HepG2 (cell line): ENCODE measurements at regions not wholly inside any gene's neighbourhood (a gene's known extent, or its start where the extent isn't known, plus 50 kb on each side); places are given as distances from the start of the nearest gene placed in this dataset.

ENCODE experiments used
- ATAC-seq: fragments of 200-7000 bp; cut with Tn5 transposase; 3 replicates; pipeline ENCODE4 v1.9.1; 2020; ENCODE audit warnings: mild to moderate bottlenecking, moderate library complexity
- BruUV-seq: library from RNA; stranded (reverse); fragments of 400-500 nt; replicated peaks from 2 replicates; lab custom pipeline; 2021; lab: Mats Ljungman, UMichigan
- CTCF ChIA-PET: fragments of 300-600 bp; formaldehyde crosslinking; extraction: SDS; loops from one replicate; lab custom pipeline; 2021; ENCODE audit warnings: low total read pairs, inconsistent platforms, low intra/inter-chr PET ratio; lab: Yijun Ruan, JAX
- POLR2A ChIA-PET: fragments of 350-600 bp; sonication (Branson Sonifier 250); formaldehyde crosslinking; loops from one replicate; lab custom pipeline; 2020; ENCODE audit warnings: antibody characterized with exemption, inconsistent platforms; lab: Yijun Ruan, JAX
- DNase-seq: peaks from one replicate; pipeline ENCODE4 v3.0.0-alpha.2; 2015; ENCODE audit warnings: low spot score
- FAIRE-seq: peaks from 3 replicates; lab custom pipeline; 2011; peaks lifted over from hg19 to GRCh38; lab: Jason Lieb, UNC
- H2AFZ ChIP-seq: one replicate; pipeline ENCODE4 v1.6.1; 2011; ENCODE audit warnings: low read length, inconsistent platforms
- H3K27ac ChIP-seq: fragments of 300-600 bp; 3 replicates; pipeline ENCODE4 v1.8.0; 2011; ENCODE audit warnings: mixed run types, mild to moderate bottlenecking, mixed read lengths, low read length, inconsistent platforms; ENCODE audit not compliant: insufficient read depth; ENCODE audit errors: extremely low read length
- H3K27me3 ChIP-seq, 2 experiments: fragments of 200-600 bp in 1 of 2; 2 replicates in 1 of 2; 3 replicates in 1 of 2; pipeline versions ENCODE4 v1.6.0 to v1.8.0; 2011; ENCODE audit warnings: low read length in 2 of 2, mild to moderate bottlenecking in 2 of 2, moderate library complexity in 2 of 2, inconsistent platforms in 1 of 2; ENCODE audit not compliant: insufficient read depth in 2 of 2, control insufficient read depth in 1 of 2
- H3K36me3 ChIP-seq, 2 experiments: fragments of 200-600 bp in 1 of 2; replicated peaks in 1 of 2; 2 replicates in 1 of 2; 3 replicates in 1 of 2; pipeline versions ENCODE4 v1.5.1 to v1.8.0; 2011; ENCODE audit warnings: low read length in 2 of 2, inconsistent platforms in 1 of 2; ENCODE audit not compliant: insufficient read depth in 2 of 2, control insufficient read depth in 1 of 2
- H3K4me1 ChIP-seq: 2 replicates; pipeline ENCODE4 v1.5.1; 2012; ENCODE audit warnings: low read length, inconsistent platforms; ENCODE audit not compliant: insufficient read depth
- H3K4me2 ChIP-seq: 2 replicates; pipeline ENCODE4 v1.6.0; 2011; ENCODE audit warnings: low read depth, low read length, inconsistent platforms
- H3K4me3 ChIP-seq, 3 experiments: fragments of 200-600 bp in 1 of 3; sonication (generic), shearing (Covaris generic) in 1 of 3; replicated peaks in 1 of 3; 2 replicates each; pipeline ENCODE4 v1.5.1; 2011 to 2016; ENCODE audit warnings: low read length in 3 of 3, inconsistent platforms in 2 of 3, low read depth in 2 of 3, mild to moderate bottlenecking in 2 of 3, control low read depth in 1 of 3, mixed read lengths in 1 of 3; ENCODE audit not compliant: insufficient read depth in 1 of 3
- H3K79me2 ChIP-seq: one replicate; pipeline ENCODE4 v1.6.1; 2011; ENCODE audit warnings: low read length, inconsistent platforms; ENCODE audit not compliant: insufficient read depth
- H3K9ac ChIP-seq: 2 replicates; pipeline ENCODE4 v1.6.0; 2011; ENCODE audit warnings: mild to moderate bottlenecking, low read depth, low read length, inconsistent platforms; ENCODE audit not compliant: insufficient read depth
- H3K9me3 ChIP-seq: 2 replicates; pipeline ENCODE4 v1.5.1; 2012; ENCODE audit warnings: mild to moderate bottlenecking, low read length
- H4K20me1 ChIP-seq: 2 replicates; pipeline ENCODE4 v1.6.0; 2011; ENCODE audit warnings: inconsistent platforms, mild to moderate bottlenecking, low read length, moderate library complexity; ENCODE audit not compliant: insufficient read depth
- HDAC2 ChIP-seq: sonication (generic); formaldehyde crosslinking; IDR thresholded peaks from 2 replicates; pipeline ENCODE4 v1.4.0; 2020; ENCODE audit warnings: missing genetic modification reagents
- MAF1 ChIP-seq: sonication (generic); formaldehyde crosslinking; IDR thresholded peaks from 2 replicates; pipeline ENCODE4 v1.5.0; 2020; ENCODE audit warnings: missing genetic modification reagents, borderline replicate concordance
- RBAK ChIP-seq: sonication (generic); formaldehyde crosslinking; IDR thresholded peaks from 2 replicates; pipeline ENCODE4 v1.5.1; 2020; ENCODE audit warnings: mild to moderate bottlenecking, missing genetic modification reagents
- RNF219 ChIP-seq: sonication (generic); formaldehyde crosslinking; IDR thresholded peaks from 2 replicates; pipeline ENCODE4 v1.5.0; 2020; ENCODE audit warnings: mild to moderate bottlenecking, missing genetic modification reagents
- SNRNP70 ChIP-seq: fragments of 200-400 bp; formaldehyde crosslinking; IDR thresholded peaks from 2 replicates; pipeline ENCODE4 v1.6.1; 2017; ENCODE audit warnings: mild to moderate bottlenecking, low read depth, low read length, moderate library complexity
- STAT5B ChIP-seq: sonication (generic); formaldehyde crosslinking; IDR thresholded peaks from 2 replicates; pipeline ENCODE4 v1.4.0; 2020; ENCODE audit warnings: missing genetic modification reagents
- XBP1 ChIP-seq: sonication (generic); formaldehyde crosslinking; IDR thresholded peaks from 2 replicates; pipeline ENCODE4 v1.5.0; 2020; ENCODE audit warnings: missing genetic modification reagents
- ZBTB8A ChIP-seq: sonication (generic); formaldehyde crosslinking; IDR thresholded peaks from 2 replicates; pipeline ENCODE4 v1.4.0; 2020; ENCODE audit warnings: mild to moderate bottlenecking, low read depth, missing genetic modification reagents, borderline replicate concordance
- ZNF33A ChIP-seq: sonication (generic); formaldehyde crosslinking; IDR thresholded peaks from 2 replicates; pipeline ENCODE4 v1.5.1; 2020; ENCODE audit warnings: missing genetic modification reagents, mild to moderate bottlenecking, moderate library complexity, borderline replicate concordance
- ZNF33B ChIP-seq: sonication (generic); formaldehyde crosslinking; IDR thresholded peaks from 2 replicates; pipeline ENCODE4 v1.5.1; 2020; ENCODE audit warnings: mild to moderate bottlenecking, missing genetic modification reagents
- ZNF367 ChIP-seq: sonication (generic); formaldehyde crosslinking; IDR thresholded peaks from 2 replicates; pipeline ENCODE4 v1.4.0; 2020; ENCODE audit warnings: missing genetic modification reagents, borderline replicate concordance
- ZNF543 ChIP-seq: sonication (generic); formaldehyde crosslinking; IDR thresholded peaks from 2 replicates; pipeline ENCODE4 v1.4.0; 2020; ENCODE audit warnings: mild to moderate bottlenecking, missing genetic modification reagents
- ZNF550 ChIP-seq: sonication (generic); formaldehyde crosslinking; IDR thresholded peaks from 2 replicates; pipeline ENCODE4 v1.4.0; 2020; ENCODE audit warnings: mild to moderate bottlenecking, missing genetic modification reagents, borderline replicate concordance
- ZNF788 ChIP-seq: sonication (generic); formaldehyde crosslinking; IDR thresholded peaks from 2 replicates; pipeline ENCODE4 v1.5.0; 2020; ENCODE audit warnings: mild to moderate bottlenecking, missing genetic modification reagents, borderline replicate concordance
- ZNF891 ChIP-seq: sonication (generic); formaldehyde crosslinking; IDR thresholded peaks from 2 replicates; pipeline ENCODE4 v1.5.0; 2020; ENCODE audit warnings: mild to moderate bottlenecking, missing genetic modification reagents
- WGBS: methylation state at CpG from one replicate; pipeline ENCODE4 v1.1.6; 2017; ENCODE audit warnings: low lambda C conversion rate; 5-methylcytosine and 5-hydroxymethylcytosine counted together
- in situ Hi-C: cut with HindIII; loops from 2 replicates; pipeline ENCODE4 v1.10.0; 2017; ENCODE audit warnings: low pct_unique_long_range_greater_than_20kb; ENCODE audit not compliant: extremely low pct_ligation_motif_present
- intact Hi-C: fragments of 100-400 bp; cut with micrococcal nuclease; formaldehyde crosslinking; loops from one replicate; pipeline ENCODE4 v1.10.0; 2022; ENCODE audit not compliant: unreplicated experiment

- no peak overlapping the region for H3K27ac ChIP-seq
- peaks cover 26% of the 10 kb centered on the region for H3K4me1 ChIP-seq
- no peak overlapping the region for H2AFZ ChIP-seq
- no peaks in the 10 kb centered on the region for H3K27me3 ChIP-seq
- FAIRE-seq = no peak
- in situ Hi-C loops = no loop called here
- no peak overlapping the region for H3K4me2 ChIP-seq
- BruUV-seq = no TSS peak
- H3K79me2 ChIP-seq = peaks cover 52% of the 10 kb centered on the region
- H3K9me3 ChIP-seq = no peaks in the 10 kb centered on the region
- ChIA-PET CTCF (no interaction called here), POLR2A (no interaction called here)
- no peak for TF ChIP-seq ZNF33B (CRISPR knock-in tag)
- no peak for TF ChIP-seq ZNF367
- no peak for TF ChIP-seq HDAC2 (CRISPR knock-in tag)
- TF ChIP-seq SNRNP70 = no peak
- TF ChIP-seq ZNF788 (CRISPR knock-in tag) = no peak
- no peak for TF ChIP-seq ZNF543 (CRISPR knock-in tag)
- no peak for TF ChIP-seq ZBTB8A (CRISPR knock-in tag)
- TF ChIP-seq MAF1 (CRISPR knock-in tag) = no peak
- no peak for TF ChIP-seq RBAK (CRISPR knock-in tag)
- no peak for TF ChIP-seq ZNF891 (CRISPR knock-in tag)
- no peak for TF ChIP-seq ZNF33A (CRISPR knock-in tag)
- no peak for TF ChIP-seq STAT5B
- no peak for TF ChIP-seq ZNF550
- TF ChIP-seq RNF219 = no peak
- no peak for TF ChIP-seq XBP1 (CRISPR knock-in tag)
- no peak overlapping the region for H3K9ac ChIP-seq
- ATAC-seq = no peak
- H3K36me3 ChIP-seq = peaks cover 21 to 65% of the 10 kb centered on the region in 2 experiments; a peak in 4 of 5 replicates
- no peak for DNase-seq
- intact Hi-C loops = no loop called here
- WGBS = 94% methylated on average over 5 of the region's 5 CpGs
- H4K20me1 ChIP-seq = peaks cover 36% of the 10 kb centered on the region
- no peak overlapping the region for H3K4me3 ChIP-seq
Measured at GRCh38 chr11:71197096-71197495, 55.3 kb downstream of the SHANK2 start.
